CD14-positive monocyte (primary cell): ENCODE measurements at regions not wholly inside any gene's neighbourhood (a gene's known extent, or its start where the extent isn't known, plus 50 kb on each side); places are given as distances from the start of the nearest gene placed in this dataset.

Source experiments
- DNase-seq, 3 donors: peaks; one replicate each; pipeline ENCODE4 v3.0.0-alpha.2; 2011 to 2022
- H2AFZ ChIP-seq: 2 replicates; pipeline ENCODE4 v1.6.0; 2012; ENCODE audit warnings: mild to moderate bottlenecking, low read depth, low read length, inconsistent platforms; ENCODE audit not compliant: insufficient read depth, poor library complexity, severe bottlenecking
- H3K27ac ChIP-seq, 2 donors: 1 replicate in 1 of 2; 2 replicates in 1 of 2; pipeline ENCODE4 v1.5.1; 2012 to 2013; ENCODE audit warnings: low read length in 2 of 2, control low read depth in 1 of 2, inconsistent platforms in 1 of 2, low read depth in 1 of 2, mild to moderate bottlenecking in 1 of 2
- H3K27me3 ChIP-seq, 2 donors: one replicate each; pipeline versions ENCODE4 v1.6.0 to v1.6.1; 2011 to 2013; ENCODE audit warnings: low read length in 2 of 2; ENCODE audit not compliant: control insufficient read depth in 2 of 2, insufficient read depth in 2 of 2
- H3K36me3 ChIP-seq, 2 donors: replicated peaks in 1 of 2; 1 replicate in 1 of 2; 2 replicates in 1 of 2; pipeline versions ENCODE4 v1.5.1 to v1.6.1; 2012 to 2013; ENCODE audit warnings: low read length in 2 of 2, control low read depth in 1 of 2, inconsistent platforms in 1 of 2, mild to moderate bottlenecking in 1 of 2; ENCODE audit not compliant: insufficient read depth in 2 of 2, control insufficient read depth in 1 of 2
- H3K4me1 ChIP-seq, 2 donors: 1 replicate in 1 of 2; 2 replicates in 1 of 2; pipeline versions ENCODE4 v1.5.1 to v1.6.1; 2012 to 2013; ENCODE audit warnings: low read length in 2 of 2, control low read depth in 1 of 2, inconsistent platforms in 1 of 2, mild to moderate bottlenecking in 1 of 2, moderate library complexity in 1 of 2; ENCODE audit not compliant: insufficient read depth in 2 of 2, control insufficient read depth in 1 of 2
- H3K4me2 ChIP-seq: replicated peaks from 2 replicates; pipeline ENCODE3; 2012; ENCODE audit warnings: low read length, moderate library complexity, mild to moderate bottlenecking; ENCODE audit not compliant: poor library complexity, severe bottlenecking; ENCODE audit errors: extremely low read depth
- H3K4me3 ChIP-seq, 3 experiments: fragments of 200-600 bp in 1 of 3; sonication (generic) in 1 of 3; replicated peaks in 1 of 3; 1 replicate in 2 of 3; 2 replicates in 1 of 3; pipeline ENCODE4 v1.5.1; 2011 to 2013; ENCODE audit warnings: low read length in 3 of 3, mild to moderate bottlenecking in 3 of 3, control low read depth in 2 of 3, low read depth in 2 of 3, inconsistent platforms in 1 of 3, moderate library complexity in 1 of 3
- H3K79me2 ChIP-seq: 2 replicates; pipeline ENCODE4 v1.6.0; 2012; ENCODE audit warnings: mild to moderate bottlenecking, control low read depth, inconsistent platforms, low read length, moderate library complexity; ENCODE audit not compliant: insufficient read depth
- H3K9ac ChIP-seq: 2 replicates; pipeline ENCODE4 v1.6.0; 2017; ENCODE audit warnings: low read length, mild to moderate bottlenecking; ENCODE audit not compliant: insufficient read depth, poor library complexity, severe bottlenecking
- H3K9me3 ChIP-seq, 2 donors: replicated peaks in 1 of 2; 1 replicate in 1 of 2; 2 replicates in 1 of 2; pipeline versions ENCODE4 v1.5.1 to v1.6.1; 2012 to 2013; ENCODE audit warnings: low read length in 2 of 2, control low read depth in 1 of 2; ENCODE audit not compliant: control insufficient read depth in 1 of 2, insufficient read depth in 1 of 2
- H4K20me1 ChIP-seq: 2 replicates; pipeline ENCODE4 v1.6.0; 2012; ENCODE audit warnings: mild to moderate bottlenecking, low read length, control low read depth, moderate library complexity; ENCODE audit not compliant: insufficient read depth
- H3K27ac Mint-ChIP-seq, 7 donors: one replicate each; pipeline ENCODE4 v1.8.0; 2020; ENCODE audit warnings: mild to moderate bottlenecking in 7 of 7, mixed read lengths in 7 of 7, moderate library complexity in 6 of 7, inconsistent platforms in 2 of 7
- H3K27me3 Mint-ChIP-seq, 3 donors: one replicate each; pipeline ENCODE4 v1.8.0; 2021 to 2022; ENCODE audit warnings: low read depth in 3 of 3, mild to moderate bottlenecking in 3 of 3, mixed read lengths in 3 of 3, moderate library complexity in 3 of 3, inconsistent platforms in 1 of 3
- H3K36me3 Mint-ChIP-seq, 2 donors: one replicate each; pipeline ENCODE4 v1.8.0; 2020; ENCODE audit warnings: mixed read lengths in 2 of 2, inconsistent platforms in 1 of 2, mild to moderate bottlenecking in 1 of 2
- H3K4me1 Mint-ChIP-seq: one replicate; pipeline ENCODE4 v1.8.0; 2020; ENCODE audit warnings: mild to moderate bottlenecking, mixed read lengths
- H3K4me3 Mint-ChIP-seq, 2 donors: one replicate each; pipeline ENCODE4 v1.8.0; 2020; ENCODE audit warnings: mild to moderate bottlenecking in 2 of 2, mixed read lengths in 2 of 2, moderate library complexity in 1 of 2
- H3K9me3 Mint-ChIP-seq, 7 donors: one replicate each; pipeline ENCODE4 v1.8.0; 2020 to 2022; ENCODE audit warnings: mixed read lengths in 7 of 7, mild to moderate bottlenecking in 6 of 7, moderate library complexity in 6 of 7, inconsistent platforms in 2 of 7
- CTCF ChIP-seq: fragments of 200-600 bp; IDR thresholded peaks from one replicate; pipeline ENCODE4 v1.8.0; 2022; ENCODE audit warnings: antibody characterized with exemption, mild to moderate bottlenecking
- WGBS: methylation state at CpG from one replicate; pipeline ENCODE4 v1.1.5; 2013; ENCODE audit warnings: missing lambda C conversion rate; ENCODE audit not compliant: insufficient coverage; 5-methylcytosine and 5-hydroxymethylcytosine counted together
- intact Hi-C, 2 donors: fragments of 100-400 bp; cut with micrococcal nuclease; formaldehyde crosslinking; loops; one replicate each; pipeline versions ENCODE4 v1.15.0 to v1.15.1; 2023

- Histone ChIP-seq H3K9ac (no peak overlapping the region), H3K36me3 (no peaks in the 10 kb centered on the region), H3K79me2 (no peaks in the 10 kb centered on the region), H4K20me1 (no peaks in the 10 kb centered on the region), H2AFZ (no peak overlapping the region), H3K27me3 (no peaks in the 10 kb centered on the region), H3K4me3 (no peak overlapping the region), H3K4me1 (peaks cover 4 to 7% of the 10 kb centered on the region in 2 donors), H3K9me3 (no peaks in the 10 kb centered on the region), H3K4me2 (no peak overlapping the region), H3K27ac (no peak overlapping the region)
- Mint-ChIP-seq H3K36me3 (no peaks in the 10 kb centered on the region), H3K27ac (peak overlapping the region in 2 of 7 donors; percentile 16 to 71), H3K9me3 (peaks cover 0 to 3% (median 0%) of the 10 kb centered on the region in 7 donors), H3K4me1 (peaks cover 15% of the 10 kb centered on the region), H3K4me3 (no peak overlapping the region), H3K27me3 (peaks cover 0 to 4% (median 2%) of the 10 kb centered on the region in 3 donors)
- intact Hi-C loops = no loop called here
- TF ChIP-seq CTCF = no peak
- WGBS = 94% methylated on average over 5 of the region's 5 CpGs
- DNase-seq = no peak
These were observed 238.0 kb upstream of the FGGY start for GRCh38 chr1:59058665-59059439.

- Histone ChIP-seq H3K9me3 (no peaks in the 10 kb centered on the region), H3K4me3 (no peak overlapping the region), H3K27ac (no peak overlapping the region), H3K79me2 (no peaks in the 10 kb centered on the region), H3K36me3 (no peaks in the 10 kb centered on the region), H4K20me1 (no peaks in the 10 kb centered on the region), H3K9ac (no peak overlapping the region), H2AFZ (peak overlapping the region; percentile 14), H3K27me3 (no peaks in the 10 kb centered on the region), H3K4me2 (no peak overlapping the region), H3K4me1 (peaks cover 4 to 7% of the 10 kb centered on the region in 2 donors)
- intact Hi-C loops = no loop called here
- Mint-ChIP-seq H3K36me3 (no peaks in the 10 kb centered on the region), H3K27me3 (peaks cover 2 to 4% (median 2%) of the 10 kb centered on the region in 3 donors), H3K9me3 (peaks cover 0 to 3% (median 0%) of the 10 kb centered on the region in 7 donors), H3K4me1 (peaks cover 15% of the 10 kb centered on the region), H3K4me3 (peak overlapping the region in 1 of 2 donors; percentile 49), H3K27ac (peak overlapping the region in 2 of 7 donors; percentile 15 to 55)
- WGBS = no CpG with 5 or more reads among the region's 2 CpGs
- no peak for TF ChIP-seq CTCF
- peak; percentile 10 to 45 (median 20) for DNase-seq
These were observed 235.0 kb upstream of the FGGY start for GRCh38 chr1:59061876-59062275.
